Daoy (cell line): ENCODE measurements at regions not wholly inside any gene's neighbourhood (a gene's known extent, or its start where the extent isn't known, plus 50 kb on each side); places are given as distances from the start of the nearest gene placed in this dataset.
"Not testable (repeated sequence)": the region's sequence is repeated elsewhere in the genome, so short reads cannot be mapped to it uniquely, and the experiment has no call there.

Experiments used
- DNase-seq: peaks from one replicate; pipeline ENCODE4 v3.0.0-alpha.2; 2015; ENCODE audit warnings: low read depth

DNA sequence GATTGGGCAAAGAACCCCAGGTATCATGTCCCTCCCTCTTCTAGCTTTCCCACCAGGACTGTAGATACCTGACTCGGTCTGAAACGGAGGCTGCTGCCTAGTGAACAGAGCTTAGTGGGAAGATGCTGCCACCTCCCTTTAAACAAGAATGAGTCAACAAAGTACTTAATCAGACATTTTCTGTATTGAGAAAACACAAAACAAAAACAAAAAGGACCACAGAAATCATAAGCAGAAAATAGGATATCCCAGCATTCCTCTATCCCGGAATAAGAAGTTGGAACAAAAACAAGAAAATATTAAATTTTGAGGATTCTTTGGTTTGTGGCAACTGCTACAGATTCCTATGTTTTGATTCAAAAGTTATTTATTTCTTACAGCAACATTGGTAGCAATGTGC, 51.7 kb upstream of the COL8A1 start:
- no peak for DNase-seq

DNA sequence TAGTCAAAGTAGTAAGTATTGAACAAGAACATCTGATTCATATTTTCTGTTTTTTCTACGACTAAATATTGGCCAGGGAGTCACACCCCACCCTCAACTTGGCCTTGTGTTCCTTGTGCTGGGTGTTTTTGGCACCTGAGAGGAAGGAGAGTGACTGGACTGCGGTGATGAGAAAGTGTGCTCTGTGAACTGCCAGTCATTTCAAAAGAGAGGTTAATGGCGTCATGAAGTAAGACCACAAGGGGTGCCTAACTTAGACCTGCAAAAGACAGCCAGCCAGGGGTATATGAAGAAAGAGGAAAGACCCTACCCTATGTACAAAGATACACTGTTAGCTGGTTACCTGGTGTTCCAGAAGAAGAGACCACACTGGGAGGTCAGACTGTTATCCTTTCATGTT, 58.4 kb upstream of the COL8A1 start:
- DNase-seq = no peak

DNA sequence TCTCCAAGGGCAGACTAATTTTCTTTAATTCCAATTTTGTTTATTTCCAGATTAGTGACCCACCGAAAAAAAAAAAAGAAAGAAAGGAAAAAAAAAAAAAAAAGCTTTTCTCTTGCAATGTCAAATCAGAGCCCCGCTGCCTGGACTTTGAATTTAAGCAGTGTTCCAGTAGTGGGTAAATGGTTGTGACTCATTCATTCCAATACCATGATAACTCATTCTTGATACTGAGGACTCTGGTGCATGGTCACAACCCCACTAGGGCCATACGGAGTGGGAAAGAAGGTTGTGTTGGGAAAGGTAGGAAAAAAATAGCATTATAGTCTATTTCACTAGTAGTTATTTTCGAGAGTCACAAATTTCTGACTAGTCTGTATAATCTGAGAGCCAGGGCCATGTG, 59.1 kb upstream of the COL8A1 start:
- peak; percentile 66 for DNase-seq

DNA sequence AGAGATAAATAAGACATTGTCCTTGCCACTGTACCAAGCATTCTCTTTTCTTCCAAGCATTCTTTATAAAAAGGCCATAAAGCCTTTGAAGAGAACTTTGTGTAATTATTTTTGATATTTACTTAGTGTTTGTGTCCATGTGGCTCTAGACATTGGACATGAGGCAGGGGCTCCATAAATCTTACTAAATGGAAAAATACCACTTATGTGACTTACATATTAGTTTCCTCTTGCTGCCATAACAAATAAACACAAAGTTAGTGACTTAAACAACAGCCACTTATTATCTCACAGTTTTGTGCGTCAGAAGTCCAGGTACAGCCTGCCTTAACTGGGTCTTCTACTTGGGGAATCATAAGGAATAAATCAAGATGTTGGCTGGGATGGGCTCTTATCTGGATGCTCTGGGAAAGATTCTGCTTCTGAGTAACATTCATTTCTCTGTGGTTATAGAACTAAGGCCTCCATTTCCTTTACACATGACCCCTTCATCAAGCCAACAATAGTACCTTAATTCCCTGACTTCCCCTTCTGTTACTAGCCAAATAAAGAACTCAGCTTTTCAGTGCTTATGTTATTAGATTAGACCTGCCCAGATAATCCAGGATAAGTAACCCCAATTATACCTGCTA, 59.9 kb upstream of the COL8A1 start:
- DNase-seq = no peak

DNA sequence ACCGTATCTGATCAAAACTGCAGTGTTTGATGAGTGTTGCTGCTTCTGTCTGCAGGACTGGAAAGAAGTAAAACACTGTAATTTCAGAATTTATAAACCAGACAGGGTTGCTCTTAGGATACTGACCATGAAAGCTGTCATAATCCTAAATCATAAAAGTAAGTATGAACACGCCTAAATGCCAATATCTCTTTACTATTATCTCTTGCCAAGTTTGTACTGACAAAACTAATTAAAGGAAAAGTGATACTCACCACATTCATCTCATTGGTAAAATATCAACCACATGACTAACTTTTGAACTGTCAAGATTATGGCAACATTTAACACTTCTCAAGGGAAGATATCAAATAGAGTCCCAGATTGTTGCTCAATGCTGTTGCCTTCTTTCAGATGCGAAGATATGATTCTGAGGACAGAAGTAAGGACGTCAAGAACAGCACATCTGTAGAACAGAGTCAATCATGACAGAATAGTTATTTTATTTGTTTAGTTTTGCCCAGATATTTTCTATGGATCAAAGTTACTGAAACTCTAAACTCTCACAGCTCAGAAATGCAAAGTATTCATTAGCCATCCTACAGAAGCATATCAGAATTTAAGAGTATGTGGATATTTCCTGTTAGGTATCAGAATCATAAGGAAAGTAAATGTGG, 61.4 kb upstream of the COL8A1 start:
- no peak for DNase-seq

DNA sequence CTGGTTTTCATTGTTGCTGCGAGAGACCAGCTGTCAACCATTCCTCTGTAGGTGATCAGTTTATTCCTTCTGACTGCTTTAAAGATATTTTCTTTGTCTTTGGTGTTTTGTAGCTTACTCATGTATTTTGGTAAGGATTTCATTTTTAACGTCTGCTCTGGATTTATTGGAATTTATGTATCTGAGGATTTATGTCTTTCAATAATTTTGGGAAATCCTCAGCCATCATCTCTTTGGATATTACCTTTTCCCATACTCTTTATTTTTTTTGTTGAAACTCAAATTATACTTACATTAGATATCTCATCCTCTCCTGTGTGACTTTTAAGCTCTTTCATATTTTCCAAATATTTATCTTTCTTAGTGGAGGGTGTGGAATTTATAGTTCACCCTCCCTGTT, 62.7 kb upstream of the COL8A1 start:
- no peak for DNase-seq

DNA sequence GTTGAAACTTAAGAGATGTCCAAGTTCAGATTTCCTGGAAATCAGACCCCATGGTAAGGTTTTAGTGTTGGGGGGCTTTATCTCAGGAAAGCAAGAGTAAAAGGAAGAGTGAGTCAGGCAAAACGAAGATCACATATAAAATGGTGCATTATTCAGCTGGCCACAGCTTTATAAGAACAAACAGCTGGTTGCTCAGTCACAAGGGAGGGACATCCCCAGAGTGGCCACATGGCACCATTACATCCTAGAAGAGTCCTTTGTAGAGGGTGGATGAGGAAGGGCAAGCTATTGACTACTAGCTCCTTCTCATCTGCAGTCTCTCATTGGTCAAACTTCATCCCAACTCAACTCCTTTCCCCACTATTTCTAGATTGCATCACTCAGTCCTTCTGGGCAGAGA, 68.3 kb upstream of the COL8A1 start:
- no peak for DNase-seq

DNA sequence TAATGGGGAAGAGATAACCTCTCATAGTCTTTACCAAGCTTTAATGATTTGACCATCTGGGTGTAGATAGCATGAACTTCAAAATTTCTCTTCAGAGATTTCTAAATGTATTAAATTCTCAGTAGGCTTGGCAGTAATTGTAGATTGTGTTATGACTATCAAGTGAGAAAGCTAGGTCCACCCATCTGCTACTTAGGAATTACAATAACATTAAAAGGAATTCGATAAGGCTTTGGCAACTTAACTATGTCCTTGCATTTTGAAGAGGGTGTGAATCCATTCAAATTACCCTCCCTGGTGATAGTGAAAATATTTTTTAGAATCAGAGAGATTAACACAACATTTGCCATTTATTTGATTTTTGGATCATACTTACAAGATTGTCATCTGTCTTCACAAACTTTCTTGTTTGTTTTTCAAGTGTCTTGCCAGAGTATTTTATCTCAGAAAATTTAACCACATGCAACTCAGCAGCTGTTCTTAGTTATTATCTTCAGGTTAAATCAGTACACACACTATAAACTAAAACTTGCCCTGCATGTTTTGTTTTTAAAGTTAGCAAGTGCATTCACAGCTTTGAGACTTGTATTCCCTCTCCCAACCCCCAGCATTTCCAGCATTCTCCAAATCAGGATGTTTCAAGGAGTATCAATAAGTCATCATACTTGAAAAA, 69.6 kb upstream of the COL8A1 start:
- DNase-seq = no peak

DNA sequence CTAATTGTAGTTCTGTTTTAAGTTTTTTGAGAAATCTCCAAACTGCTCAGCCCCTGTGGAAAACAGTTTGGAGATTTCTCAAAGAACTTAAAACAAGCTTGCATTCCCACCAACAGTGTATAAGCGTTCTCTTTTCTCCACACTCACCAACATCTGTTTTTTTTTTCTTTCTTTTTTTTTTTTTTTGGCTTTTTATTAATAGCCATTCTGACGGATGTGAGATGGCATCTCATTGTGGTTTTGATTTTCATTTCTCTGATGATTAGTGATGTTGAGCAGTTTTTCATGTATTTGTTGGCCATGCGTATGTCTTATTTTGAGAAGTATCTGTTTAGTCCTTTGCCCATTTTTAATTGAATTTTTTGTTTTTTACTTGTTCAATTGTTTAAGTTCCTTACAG, 73.1 kb upstream of the COL8A1 start:
- no peak for DNase-seq

DNA sequence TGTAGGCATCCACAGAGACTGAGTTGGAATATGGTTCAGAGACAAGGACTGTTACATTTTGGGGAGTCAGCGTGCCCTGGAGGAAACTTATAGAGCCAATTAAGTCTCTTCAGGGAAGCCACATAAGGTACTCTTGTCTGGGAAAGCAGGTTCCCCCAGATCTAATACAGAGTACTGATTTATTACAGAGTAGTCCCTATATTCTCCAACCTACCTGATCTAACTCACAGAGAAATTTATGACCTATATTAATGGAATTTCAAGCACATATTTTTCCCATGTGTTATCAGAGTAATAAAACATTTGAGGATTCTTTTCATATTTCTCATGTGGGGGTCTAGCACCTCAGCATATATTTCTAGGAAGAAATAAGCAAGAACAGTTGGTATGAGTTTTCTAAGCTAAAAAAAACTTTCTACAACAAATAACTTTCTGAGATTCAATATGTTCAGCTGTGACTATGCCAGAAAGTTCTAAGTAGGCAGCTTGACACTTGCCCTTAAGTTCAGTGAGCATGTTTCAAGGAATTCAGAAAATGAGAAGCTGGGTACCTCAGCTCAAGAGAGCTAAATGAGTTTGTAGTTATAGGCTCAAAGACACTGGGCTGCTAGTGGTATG, 75.3 kb upstream of the COL8A1 start:
- no peak for DNase-seq

DNA sequence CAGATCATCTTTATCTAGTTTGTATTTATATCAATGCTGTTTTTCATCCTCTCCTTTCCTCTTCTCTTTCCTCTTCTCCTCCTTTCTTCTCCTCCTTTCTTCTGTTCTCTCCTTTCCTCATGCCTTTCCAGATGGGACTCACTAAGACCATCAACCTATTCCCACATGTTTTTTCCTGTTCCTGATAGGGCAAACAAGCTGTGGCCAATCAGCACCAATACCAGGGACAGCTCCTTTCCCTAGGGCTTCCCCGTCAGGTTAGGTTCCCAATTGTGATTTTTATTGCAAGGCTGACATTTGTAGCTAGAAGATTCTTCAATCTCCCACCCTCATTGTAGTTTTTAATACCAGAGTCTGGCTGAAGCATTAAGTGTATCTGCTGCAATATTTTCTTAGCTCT, 76.3 kb upstream of the COL8A1 start:
- DNase-seq = peak; percentile 28

DNA sequence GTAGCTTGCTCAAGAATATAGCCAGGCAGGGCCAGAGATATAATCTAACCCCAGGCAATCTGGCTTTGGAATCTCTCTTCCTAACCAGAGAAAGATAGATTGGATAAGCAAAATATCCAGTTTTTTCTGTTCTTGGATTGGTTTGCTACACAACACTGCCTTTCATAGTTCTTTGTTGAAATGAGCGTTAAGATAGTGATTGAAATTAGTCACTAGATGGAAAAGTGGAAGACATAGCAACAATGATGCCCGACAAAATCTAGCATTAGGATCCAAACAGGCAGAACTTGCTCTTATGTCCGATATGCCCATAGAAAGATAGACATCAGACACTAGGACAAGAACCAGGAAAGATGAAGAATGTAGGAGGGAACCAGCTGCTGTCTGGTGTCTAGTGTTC, 77.3 kb upstream of the COL8A1 start:
- DNase-seq = no peak

DNA sequence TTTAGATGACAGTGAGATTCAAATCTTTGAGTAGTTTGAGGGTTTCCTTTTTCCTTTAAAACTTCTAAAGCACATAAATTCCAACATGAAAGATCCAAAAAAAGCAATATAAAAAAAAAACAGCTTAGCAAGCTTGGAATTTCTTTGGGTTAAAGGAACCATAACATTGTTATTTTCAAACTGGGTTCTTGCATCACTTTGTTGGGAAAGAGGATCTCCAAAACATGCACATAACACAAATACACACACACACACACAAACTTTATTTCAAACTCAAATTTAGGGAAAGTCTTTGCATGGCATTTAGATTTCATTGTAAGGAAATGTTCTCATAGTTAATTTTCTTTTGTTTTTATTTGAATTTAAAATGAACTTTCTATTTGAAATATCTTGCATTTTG, 79.2 kb upstream of the COL8A1 start:
- no peak for DNase-seq

DNA sequence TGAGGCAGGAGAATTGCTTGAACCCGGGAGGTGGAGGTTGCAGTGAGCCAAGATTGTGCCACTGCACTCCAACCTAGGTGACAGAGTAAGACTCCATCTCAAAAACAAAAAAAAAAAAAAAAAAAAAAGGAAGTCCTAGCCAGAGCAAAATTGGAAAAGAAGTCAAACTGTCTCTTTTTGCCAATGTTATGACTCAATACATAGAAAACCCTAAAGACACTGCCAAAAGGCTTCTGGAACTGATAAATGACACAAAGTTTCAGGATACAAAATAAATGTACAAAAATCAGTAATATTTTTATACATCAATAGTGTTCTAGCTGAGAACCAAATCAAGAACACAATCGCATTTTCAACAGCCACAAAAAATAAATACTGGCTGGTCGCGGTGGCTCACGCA, 82.5 kb upstream of the COL8A1 start:
- not testable (repeated sequence) for DNase-seq

DNA sequence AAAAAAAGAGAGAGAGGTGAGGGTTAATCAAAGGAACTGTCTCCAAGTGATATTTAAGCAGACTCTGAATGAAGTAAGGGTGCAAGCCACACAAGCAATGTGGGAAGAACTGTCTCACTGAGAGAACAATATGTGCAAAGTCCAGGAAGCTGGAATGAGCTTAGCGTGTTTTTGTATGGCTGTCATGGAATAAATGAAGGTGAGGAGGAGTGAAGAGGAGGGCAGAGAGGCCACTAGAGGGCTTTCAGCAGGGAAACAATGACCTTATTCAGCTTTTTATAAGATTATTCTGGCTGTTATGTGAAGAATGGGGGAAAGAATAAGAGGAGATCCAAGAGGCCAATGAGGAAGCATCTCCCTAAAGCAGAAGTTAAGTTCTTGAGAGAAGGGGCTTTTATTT, 86.9 kb upstream of the COL8A1 start:
- DNase-seq = no peak

DNA sequence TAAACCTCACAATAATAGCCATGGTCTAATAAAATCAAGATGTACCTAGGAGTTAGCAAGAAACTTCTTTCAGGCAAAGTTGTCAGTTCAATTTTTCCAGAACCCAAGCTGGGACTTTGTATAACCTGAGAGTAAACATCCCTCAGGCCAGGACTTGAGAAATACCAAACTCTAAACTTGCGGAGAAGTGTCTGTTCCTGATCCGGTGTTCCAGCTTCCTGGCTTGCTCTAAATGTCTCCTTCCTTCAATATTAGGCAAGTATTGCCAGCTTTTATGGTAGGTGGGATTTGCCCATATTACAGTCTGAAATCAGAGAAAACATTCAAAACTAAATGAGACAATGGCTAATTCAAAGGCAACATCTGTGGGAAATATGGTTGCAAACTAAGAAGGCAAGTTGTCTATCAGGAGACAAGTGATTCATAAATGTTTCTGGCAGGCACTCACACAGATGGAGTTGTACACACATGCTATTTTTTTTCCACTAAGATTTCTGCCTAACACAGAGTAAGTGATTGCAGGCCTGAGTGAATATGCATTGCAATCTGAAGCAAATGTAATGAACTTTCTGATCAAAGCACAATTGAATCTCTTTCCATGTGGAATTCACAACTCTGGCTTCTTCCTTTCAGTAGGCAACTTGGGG, 88.3 kb upstream of the COL8A1 start:
- no peak for DNase-seq

DNA sequence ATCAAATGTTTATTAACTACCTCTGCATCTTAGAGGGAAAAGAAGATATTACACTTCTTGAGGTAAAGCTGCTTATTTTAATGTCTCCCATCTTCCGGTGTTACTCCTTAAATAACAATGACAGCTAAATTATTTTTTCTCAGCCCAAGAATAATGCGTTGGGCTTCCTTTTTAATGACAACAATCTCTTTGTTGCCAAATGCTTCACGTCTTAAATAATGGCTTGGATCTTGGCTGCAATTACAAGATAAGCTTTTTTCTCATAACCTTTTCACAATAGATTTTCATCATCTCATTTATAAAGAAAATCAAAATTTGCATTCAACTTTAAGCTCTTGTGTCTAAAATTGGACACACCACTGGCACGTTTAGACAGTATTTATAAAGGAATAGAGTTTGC, 89.2 kb upstream of the COL8A1 start:
- DNase-seq = no peak

DNA sequence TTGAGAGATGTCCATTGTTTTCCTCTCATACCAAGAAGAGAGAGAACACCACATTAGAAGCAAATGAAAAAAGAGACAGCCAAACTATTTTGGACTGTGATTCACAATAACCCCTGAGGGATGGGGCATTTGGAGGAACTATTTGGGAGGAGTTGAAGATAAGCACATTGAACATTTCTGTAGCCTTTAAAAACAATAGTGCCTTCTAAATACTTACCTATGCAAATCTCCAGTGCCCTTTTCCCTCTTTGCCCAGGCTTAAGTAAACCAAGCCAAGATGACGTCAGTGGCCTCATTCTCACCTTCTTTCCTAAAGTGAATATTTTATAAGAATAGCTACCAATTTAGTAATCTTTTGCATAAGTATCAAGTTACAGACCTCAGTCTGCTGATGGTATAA, 89.7 kb upstream of the COL8A1 start:
- no peak for DNase-seq

DNA sequence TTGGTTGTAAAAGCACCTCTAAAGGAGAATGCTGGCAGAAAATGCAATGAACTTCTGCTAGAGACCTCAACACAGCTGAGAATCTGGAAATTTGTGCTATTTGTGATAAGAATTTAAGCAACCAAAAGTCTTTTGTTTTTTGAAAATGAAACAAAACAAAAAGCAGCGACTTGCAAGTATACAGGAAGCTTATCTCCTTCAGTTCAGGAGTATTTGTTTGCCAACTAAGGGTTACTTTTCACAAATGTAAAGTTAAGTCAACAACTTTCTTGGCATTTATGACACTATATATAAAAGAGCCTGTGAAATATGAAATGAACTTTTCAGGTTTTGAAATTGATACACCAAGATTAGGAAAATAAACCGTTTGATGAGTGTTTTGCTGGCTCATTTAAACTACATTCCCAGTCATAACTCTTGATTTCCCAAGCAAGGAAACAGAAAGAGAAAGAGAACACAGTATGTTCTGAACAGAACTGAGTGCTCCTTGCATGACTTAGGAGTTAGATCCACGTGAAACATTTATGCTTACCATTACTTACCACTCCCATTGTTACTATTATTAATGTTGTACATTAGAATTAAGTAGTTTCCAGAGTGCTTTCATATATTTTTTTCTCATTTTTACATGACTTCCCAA, 92.3 kb upstream of the COL8A1 start:
- no peak for DNase-seq

DNA sequence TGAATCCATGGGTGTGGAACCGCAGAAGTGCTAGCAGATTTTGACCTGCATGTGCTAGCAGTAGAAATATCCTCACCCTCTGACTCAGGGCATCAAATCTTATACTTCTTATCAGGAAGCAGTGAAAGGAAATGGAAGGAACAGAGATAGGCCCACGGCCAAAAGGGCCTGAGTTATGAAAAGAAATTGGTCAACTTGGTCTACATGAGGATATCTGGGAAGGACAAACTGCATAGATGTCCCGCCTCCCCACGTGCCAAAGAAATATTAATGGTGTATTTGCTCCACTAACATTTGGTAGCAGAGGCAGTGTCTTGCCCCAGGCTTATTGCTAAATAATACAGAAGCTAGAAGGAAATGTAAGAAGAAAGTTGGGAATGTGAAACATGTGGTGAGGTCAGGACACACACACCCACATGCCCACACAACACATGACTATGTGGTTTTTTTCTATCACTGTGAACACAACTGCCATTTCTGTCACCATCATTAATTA, 93.6 kb upstream of the COL8A1 start:
- peak; percentile 16 for DNase-seq

DNA sequence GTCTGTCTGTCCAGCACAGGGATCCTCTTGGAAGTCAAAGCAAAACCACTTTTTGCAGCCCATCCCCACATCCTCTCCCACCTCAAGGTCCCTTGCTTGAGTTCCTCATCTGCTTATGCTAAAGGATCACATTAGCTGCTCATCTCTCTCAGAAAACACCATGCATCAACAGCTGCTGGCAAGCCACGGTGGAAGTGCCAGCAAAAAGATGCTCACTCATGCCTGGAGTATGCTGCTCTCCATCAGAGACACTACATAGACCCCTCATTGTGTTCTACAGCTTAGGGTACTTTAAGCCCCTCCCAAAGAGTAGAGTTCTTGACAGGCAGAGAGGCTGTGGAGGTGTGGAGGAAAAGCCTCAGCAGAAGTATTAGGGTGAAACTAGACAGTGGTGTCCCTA, 94.6 kb upstream of the COL8A1 start:
- DNase-seq = no peak
